ENCODE measurements at regions not wholly inside any gene's neighbourhood (a gene's known extent, or its start where the extent isn't known, plus 50 kb on each side); places are given as distances from the start of the nearest gene placed in this dataset.

DNA sequence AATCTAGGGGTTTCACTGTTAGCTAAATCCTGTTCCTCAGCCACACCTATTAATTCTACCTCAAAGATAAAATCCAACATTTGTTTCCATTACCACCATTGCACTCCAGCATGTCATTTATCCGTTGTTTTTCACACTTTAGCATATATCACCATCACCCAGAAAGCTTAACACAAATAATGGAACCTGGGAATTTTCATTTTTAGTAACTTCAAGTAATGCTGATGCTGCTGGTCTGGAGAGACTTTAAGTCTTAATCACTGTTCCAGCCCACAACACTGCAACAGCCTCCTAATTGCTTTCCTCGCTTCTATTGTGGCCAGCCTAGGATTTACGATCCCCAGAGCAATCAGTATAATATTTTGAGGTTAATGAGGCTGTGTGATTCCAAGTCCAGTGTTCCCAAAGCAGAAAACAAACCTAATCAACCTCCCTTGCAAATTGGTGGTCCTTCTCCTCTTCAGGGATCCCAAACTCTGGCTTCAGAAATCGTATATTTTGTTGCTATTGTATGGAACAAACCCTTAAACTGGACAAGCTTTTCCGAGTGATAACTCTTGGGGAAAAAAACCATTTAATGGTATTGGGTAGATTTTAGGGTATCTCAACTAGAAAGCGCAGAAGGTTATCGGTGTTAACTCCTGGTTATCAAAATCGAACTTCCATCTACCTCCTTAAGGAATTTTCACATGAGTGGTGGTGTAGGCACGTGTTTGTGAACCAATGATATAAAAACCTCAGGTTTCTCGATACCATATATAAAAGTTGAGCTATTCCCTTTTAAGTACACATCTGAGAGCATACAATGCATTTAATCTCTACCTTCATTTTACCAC lies 50.0 kb upstream of the BOLA1 start:
- no peak for DNase-seq
- TF ChIP-seq, protein P1, sequence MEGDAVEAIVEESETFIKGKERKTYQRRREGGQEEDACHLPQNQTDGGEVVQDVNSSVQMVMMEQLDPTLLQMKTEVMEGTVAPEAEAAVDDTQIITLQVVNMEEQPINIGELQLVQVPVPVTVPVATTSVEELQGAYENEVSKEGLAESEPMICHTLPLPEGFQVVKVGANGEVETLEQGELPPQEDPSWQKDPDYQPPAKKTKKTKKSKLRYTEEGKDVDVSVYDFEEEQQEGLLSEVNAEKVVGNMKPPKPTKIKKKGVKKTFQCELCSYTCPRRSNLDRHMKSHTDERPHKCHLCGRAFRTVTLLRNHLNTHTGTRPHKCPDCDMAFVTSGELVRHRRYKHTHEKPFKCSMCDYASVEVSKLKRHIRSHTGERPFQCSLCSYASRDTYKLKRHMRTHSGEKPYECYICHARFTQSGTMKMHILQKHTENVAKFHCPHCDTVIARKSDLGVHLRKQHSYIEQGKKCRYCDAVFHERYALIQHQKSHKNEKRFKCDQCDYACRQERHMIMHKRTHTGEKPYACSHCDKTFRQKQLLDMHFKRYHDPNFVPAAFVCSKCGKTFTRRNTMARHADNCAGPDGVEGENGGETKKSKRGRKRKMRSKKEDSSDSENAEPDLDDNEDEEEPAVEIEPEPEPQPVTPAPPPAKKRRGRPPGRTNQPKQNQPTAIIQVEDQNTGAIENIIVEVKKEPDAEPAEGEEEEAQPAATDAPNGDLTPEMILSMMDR (IDR thresholded peaks at IDR 0.05; ENCODE audit: partially characterized antibody, unreplicated experiment): no peak
- Mint-ChIP-seq H3K27ac (ENCODE audit: unreplicated experiment) (peak overlapping the region; percentile 96), H3K4me3 (ENCODE audit: unreplicated experiment) (peak overlapping the region; percentile 98), H3K9me3 (ENCODE audit: unreplicated experiment) (peaks cover 5% of the 10 kb centered on the region), H3K36me3 (ENCODE audit: unreplicated experiment) (no peaks in the 10 kb centered on the region), H3K27me3 (ENCODE audit: unreplicated experiment) (peaks cover 5% of the 10 kb centered on the region), H3K4me1 (ENCODE audit: low read depth, unreplicated experiment) (peaks cover 37% of the 10 kb centered on the region)

All from glutamatergic neuron (in vitro differentiated cells).